ENCODE measurements at regions not wholly inside any gene's neighbourhood (a gene's known extent, or its start where the extent isn't known, plus 50 kb on each side); places are given as distances from the start of the nearest gene placed in this dataset.
A peak's percentile ranks its signal among the peaks of the same experiment; 100 is the strongest.

- no peak for TF ChIP-seq ZNF138 (tag by site-specific recombination; IDR thresholded peaks at IDR 0.05; ENCODE audit: borderline replicate concordance)
- TF ChIP-seq ZNF280C (tag by site-specific recombination; IDR thresholded peaks at IDR 0.05): no peak
- TF ChIP-seq KLF1 (tag by site-specific recombination; IDR thresholded peaks at IDR 0.05): no peak; the same call in 1 of the 2 replicates
- TF ChIP-seq ZNF423 (tag by site-specific recombination; IDR thresholded peaks at IDR 0.05): no peak
- no peak for TF ChIP-seq ZBTB8A (tag by site-specific recombination; IDR thresholded peaks at IDR 0.05)
- TF ChIP-seq ZNF76 (tag by site-specific recombination; IDR thresholded peaks at IDR 0.05; ENCODE audit: borderline replicate concordance, low read depth): 0 out of 2 replicates have a peak, but pooled peaks have one; percentile 23
- no peak for TF ChIP-seq INSM2 (tag by site-specific recombination; IDR thresholded peaks at IDR 0.05)
- TF ChIP-seq HOXC10 (CRISPR knock-in tag; IDR thresholded peaks at IDR 0.05): no peak
- peak; percentile 27; the same call in 1 of the 2 replicates for TF ChIP-seq GLIS2 (tag by site-specific recombination; IDR thresholded peaks at IDR 0.05)
- TF ChIP-seq ZNF184 (tag by site-specific recombination; IDR thresholded peaks at IDR 0.05): no peak
- TF ChIP-seq ZBTB20 (tag by site-specific recombination; IDR thresholded peaks at IDR 0.05): 0 out of 2 replicates have a peak, but pooled peaks have one; percentile 32
- TF ChIP-seq ZBTB17 (tag by site-specific recombination; IDR thresholded peaks at IDR 0.05): no peak
- no peak for TF ChIP-seq ZSCAN4 (tag by site-specific recombination; IDR thresholded peaks at IDR 0.05)
- no peak for TF ChIP-seq ZNF221 (tag by site-specific recombination; IDR thresholded peaks at IDR 0.05; ENCODE audit: borderline replicate concordance)
- TF ChIP-seq ZNF10 (tag by site-specific recombination; IDR thresholded peaks at IDR 0.05): no peak
- no peak for TF ChIP-seq HOXA7 (CRISPR knock-in tag; IDR thresholded peaks at IDR 0.05; ENCODE audit: borderline replicate concordance)
- TF ChIP-seq WT1 (tag by site-specific recombination; IDR thresholded peaks at IDR 0.05): no peak
- no peak for TF ChIP-seq ZNF843 (tag by site-specific recombination; IDR thresholded peaks at IDR 0.05)
- no peak for TF ChIP-seq ZNF610 (tag by site-specific recombination; IDR thresholded peaks at IDR 0.05; ENCODE audit: borderline replicate concordance)
- no peak for TF ChIP-seq ZBTB1 (tag by site-specific recombination; IDR thresholded peaks at IDR 0.05)
- TF ChIP-seq MYNN (tag by site-specific recombination; IDR thresholded peaks at IDR 0.05; ENCODE audit: borderline replicate concordance): no peak
- TF ChIP-seq SP7 (tag by site-specific recombination; IDR thresholded peaks at IDR 0.05): no peak
- TF ChIP-seq ZNF580 (tag by site-specific recombination; IDR thresholded peaks at IDR 0.05): no peak
- 0 out of 2 replicates have a peak, but pooled peaks have one; percentile 23 for TF ChIP-seq ZSCAN30 (tag by site-specific recombination; IDR thresholded peaks at IDR 0.05)
- TF ChIP-seq YY1 (tag by site-specific recombination; IDR thresholded peaks at IDR 0.05): no peak
- TF ChIP-seq ZFP37 (tag by site-specific recombination; IDR thresholded peaks at IDR 0.05): peak; percentile 25; the same call in 1 of the 2 replicates
- TF ChIP-seq GLIS1 (tag by site-specific recombination; IDR thresholded peaks at IDR 0.05): no peak
- TF ChIP-seq PRDM6 (tag by site-specific recombination; IDR thresholded peaks at IDR 0.05): no peak
- TF ChIP-seq PBX3 (CRISPR knock-in tag; IDR thresholded peaks at IDR 0.05): no peak
- no peak for TF ChIP-seq ZEB2 (tag by site-specific recombination; IDR thresholded peaks at IDR 0.05)
- TF ChIP-seq ZNF707 (tag by site-specific recombination; IDR thresholded peaks at IDR 0.05): no peak
Observed at GRCh38 chr3:125916376-125916978, 52.5 kb upstream of the ROPN1B start (continued).

Data from HEK293 (cell line).